GM21515 (cell line): ENCODE measurements at regions not wholly inside any gene's neighbourhood (a gene's known extent, or its start where the extent isn't known, plus 50 kb on each side); places are given as distances from the start of the nearest gene placed in this dataset.

Source experiments
- ATAC-seq: cut with Tn5 transposase; IDR thresholded peaks from one replicate; pipeline ENCODE4 v1.9.1; 2021; ENCODE audit not compliant: unreplicated experiment

DNA sequence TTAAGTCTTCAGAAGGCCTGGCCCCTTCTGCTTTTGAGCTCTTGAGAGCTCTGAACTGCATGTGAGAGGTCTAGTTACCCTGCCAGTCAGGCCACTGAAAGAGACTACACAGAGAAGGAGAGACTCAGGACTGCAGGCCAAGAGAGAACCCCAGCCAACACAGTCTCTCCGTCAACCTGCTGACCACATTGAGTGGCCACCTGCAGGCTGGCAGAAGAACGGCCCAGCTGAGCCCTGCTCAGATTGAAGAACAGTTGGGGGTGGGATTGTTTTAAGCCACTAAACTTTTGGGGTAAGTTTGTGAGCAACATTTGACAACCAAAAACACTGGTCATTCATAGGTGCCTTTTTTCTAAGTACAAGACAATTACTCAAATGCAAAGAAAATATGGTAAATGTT is 273.5 kb upstream of the CCDC54 start:
- no peak for ATAC-seq

DNA sequence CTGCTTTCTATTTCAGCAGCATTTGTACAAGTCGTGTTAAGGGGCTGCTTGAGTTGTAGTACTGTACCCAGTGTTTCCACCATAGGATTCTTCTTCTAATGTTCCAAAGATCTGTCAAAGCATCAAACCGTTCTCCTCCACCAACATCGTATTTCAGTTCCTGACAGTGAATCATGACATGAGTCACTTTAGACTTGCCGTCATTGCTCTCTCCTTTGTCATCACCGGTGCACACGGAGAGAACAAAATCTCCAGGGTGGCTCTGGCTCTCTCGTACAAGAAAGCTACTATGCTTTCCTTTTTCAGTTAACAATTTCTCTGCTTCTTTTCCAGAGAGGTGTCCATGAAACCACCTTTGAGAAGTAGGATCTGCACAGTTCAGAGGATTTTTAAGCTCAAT is 270.9 kb upstream of the CCDC54 start:
- no peak for ATAC-seq

DNA sequence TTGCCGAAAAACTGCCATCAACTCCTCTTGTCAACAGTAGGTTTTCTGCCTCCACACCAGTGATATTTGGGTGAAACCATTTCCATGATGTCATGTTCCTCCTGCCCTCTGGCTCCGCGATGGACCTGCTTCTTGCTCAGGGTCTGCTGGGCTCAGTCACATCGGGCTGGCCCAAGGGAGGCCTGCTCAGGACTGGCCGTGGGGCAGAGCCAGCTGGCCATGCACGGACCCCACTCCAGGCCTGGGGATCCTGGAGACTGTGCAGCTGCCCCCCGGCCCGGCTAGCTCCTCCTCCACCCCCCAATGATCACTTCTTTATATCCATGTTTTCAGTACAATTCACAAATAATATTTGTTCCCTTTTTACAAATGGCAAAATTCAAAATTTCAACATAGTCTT is 270.3 kb upstream of the CCDC54 start:
- ATAC-seq, result no peak

DNA sequence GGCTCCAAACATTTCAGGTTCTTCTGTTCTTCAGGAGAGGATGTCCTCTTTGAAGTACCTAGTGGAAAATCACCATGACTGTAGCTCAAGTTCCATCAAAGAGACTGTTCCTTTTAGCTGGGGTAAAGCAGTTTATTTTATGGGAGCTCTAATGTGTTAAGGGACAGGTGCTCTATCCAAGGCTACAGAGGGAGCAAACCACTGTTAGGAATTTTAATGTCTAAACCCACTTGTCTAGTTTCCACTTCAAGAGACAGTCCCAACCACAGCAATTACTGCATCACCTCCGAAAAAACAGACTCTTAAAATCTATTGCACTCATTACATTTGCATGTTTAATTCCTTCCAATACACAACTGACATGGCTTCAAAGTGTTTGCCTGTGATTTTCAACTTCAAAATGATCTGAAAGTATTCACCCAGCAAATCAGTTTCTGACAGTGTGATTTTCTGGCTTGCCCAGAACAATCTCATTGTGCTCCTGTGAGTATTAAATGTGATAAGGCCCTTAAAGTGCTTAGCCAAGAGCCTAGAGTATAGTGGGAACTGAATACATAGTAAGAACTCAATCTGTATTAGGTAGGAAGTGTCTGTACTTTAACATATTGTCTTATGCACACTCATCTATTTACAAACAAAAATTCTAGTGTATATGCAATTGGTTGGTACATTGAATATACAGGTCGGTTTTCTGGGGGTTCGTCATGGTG is 266.5 kb upstream of the CCDC54 start:
- no peak for ATAC-seq

DNA sequence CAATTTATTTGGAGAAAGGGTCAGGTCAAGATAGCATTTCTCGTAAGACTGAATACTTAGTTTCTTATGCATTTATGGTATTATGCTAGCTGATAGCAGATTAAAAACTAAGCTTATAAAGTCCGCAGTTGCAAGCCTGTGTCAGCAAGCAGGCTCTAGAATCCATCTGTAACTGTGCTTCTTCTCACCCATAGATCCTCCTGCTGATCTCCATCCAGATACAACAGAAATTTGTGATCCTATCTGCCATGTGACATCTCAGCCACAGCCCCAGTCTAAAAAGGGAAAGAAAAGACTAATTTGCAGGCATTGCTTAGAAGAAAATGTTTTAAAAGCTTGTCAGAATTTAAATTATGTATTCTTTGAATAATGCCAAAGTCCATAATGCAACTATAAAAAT is 265.4 kb upstream of the CCDC54 start:
- no peak for ATAC-seq

DNA sequence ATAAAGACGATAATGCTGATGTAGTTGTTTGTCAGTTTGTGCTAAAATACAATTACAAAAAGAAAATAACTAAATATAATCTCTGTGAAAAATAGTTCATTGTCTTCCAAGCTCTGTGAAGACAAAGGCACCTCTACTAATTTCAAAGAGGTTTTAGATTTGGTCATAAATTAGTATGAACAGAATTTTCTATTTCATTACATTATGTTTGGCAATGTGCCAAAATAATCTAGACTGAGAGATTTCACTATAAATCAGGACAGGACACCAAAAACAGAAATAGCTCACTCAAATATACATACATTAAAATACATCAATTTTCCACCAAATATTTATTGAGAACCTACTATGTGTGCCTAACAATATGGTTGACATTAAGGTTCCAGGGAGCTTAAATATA is 264.9 kb upstream of the CCDC54 start:
- ATAC-seq, result no peak

DNA sequence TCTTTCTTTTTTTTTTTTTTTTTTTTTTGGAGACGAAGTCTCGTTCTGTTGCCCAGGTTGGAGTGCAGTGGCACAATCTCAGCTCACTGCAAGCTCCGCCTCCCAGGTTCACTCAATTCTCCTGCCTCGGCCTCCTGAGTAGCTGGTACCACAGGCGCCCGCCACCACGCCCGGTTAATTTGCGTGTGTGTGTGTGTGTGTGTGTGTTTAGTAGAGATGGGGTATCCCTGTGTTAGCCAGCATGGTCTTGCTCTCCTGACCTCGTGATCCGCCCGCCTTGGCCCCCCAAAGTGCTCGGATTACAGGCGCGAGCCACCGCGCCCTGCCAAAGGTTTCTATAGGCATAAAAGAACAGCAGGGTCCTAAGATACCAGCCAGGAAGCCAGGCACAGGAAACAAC is 261.0 kb upstream of the CCDC54 start:
- ATAC-seq, result no peak

DNA sequence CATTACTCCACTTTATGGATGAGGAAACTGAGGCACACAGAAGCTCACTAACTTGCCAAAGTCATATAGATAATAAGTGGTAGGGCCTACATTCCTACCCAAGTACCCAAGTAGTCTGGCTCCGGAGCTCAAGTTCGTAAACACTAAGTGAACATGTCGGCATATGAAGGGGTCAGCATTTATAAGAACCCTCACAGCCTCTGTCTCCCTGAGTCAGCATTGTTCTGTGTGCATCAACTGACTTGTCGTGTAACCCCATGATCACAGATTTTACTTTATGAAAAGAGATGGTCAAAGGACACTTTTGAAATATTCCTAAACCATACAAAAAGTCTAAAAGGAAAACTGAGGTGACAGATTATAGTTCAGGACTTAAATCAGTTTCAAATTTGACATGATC is 260.1 kb upstream of the CCDC54 start:
- ATAC-seq, result no peak

DNA sequence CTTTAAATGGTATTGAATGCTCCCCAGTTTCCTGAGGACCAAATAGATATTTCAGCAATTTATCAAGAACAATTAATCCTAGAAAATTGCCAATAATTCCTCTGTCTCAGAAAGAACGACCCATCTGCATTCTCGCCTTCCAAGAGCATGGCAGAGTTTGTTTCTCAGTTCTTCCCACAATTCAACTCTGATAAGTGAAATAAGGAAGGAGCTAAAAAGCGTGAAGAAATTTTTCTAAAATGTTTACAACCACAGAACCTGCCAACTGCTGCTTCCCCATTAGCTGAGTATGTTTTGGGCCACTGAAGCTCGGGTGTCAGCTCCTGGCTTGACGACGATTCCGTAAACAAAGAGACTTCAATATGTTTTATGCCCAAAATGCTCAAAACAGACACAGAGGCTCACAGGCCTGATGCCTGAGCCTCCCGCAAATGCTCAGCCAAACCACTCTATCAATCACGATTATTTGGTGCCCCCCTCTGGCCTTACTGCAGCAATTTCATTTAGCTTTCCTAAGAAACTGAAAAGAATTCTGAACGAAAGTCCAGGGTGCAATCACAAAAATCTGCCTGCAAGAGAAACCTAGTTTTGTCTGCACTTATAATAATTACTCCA is 259.2 kb upstream of the CCDC54 start:
- ATAC-seq, result no peak

DNA sequence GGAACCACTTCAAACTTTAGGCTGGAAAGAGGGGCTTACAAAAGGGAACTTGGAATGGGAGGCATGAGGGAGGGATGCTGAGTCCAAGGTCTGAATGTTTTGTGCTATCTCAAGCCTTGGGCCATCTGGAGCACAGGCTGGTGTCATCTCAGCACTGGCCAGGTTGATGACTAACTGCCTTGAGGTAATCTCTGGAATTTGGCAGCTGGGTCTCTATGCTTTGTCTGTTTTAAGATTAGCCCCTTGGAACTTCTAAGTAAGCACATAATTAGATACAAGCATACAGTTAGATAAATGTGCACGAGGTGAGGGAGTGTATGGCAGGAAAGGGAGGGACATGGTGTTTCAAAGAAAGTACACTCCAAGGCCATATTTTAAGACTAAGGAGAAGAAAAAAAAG is 252.4 kb upstream of the CCDC54 start:
- ATAC-seq, result no peak

DNA sequence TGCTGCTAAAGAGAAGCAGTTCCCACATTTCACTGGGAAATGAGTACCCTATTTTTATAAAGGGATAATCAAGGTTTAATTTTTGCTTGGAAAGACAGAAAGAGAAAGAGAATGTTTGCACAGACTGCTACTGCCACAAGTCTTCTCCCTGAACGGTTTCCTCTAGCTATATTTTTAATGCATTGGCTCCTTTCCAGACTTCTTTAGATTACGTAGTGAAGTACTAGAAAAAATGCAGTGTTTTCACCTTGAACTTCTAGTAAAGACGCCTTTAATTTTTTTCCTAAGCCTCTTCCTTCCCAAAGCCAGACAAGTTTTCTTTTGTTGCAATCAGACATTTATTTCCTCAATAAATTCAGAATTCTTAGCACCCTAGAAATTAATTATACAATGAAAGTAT is 248.3 kb upstream of the CCDC54 start:
- no peak for ATAC-seq

DNA sequence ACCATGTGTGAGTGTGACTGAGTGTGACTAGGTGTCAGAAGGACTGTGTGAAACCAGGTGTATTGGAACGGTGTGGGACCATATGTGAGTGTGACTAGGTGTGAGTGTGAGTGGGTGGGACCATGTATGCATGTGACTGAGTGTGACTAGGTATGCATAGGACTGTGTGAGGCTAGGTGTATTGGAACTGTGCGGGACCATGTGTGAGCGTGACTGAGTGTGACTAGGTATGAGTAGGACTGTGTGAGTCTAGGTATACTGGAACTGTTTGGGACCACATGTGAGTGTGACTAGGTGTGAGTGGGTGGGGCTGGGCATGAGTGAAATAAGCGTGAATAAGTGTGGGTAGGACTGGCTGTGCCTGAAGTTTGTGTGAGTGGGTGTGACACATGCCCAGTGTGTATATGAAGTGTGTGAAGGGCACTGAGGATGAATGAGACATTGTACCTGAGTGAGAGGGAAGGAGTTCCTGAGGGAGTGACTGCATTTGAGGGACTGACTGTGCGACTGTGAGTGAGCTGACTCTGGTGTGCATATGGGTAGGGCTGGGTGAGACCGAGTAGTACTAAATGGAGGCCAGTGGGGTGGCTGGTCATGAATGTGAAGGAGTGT is 247.0 kb upstream of the CCDC54 start:
- no peak for ATAC-seq

DNA sequence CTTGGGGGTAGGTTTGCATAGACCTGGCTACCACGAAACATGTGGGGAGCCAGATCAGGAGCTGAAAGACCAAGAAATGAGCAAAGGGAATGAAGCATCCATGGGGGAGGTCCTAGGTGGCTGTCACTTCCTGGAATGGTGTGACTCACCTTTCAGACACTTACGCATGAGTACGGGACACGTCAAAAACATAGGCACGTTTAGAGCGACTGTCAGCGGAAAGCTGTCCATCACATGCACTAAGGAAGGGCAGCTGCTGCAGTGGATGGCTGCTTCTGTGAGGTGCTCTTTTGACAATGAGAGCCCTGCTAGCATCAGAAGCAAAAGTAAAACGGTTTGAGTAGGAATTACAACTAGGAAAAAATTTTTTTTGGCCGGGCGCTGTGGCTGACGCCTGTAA is 244.6 kb upstream of the CCDC54 start:
- ATAC-seq, result no peak

DNA sequence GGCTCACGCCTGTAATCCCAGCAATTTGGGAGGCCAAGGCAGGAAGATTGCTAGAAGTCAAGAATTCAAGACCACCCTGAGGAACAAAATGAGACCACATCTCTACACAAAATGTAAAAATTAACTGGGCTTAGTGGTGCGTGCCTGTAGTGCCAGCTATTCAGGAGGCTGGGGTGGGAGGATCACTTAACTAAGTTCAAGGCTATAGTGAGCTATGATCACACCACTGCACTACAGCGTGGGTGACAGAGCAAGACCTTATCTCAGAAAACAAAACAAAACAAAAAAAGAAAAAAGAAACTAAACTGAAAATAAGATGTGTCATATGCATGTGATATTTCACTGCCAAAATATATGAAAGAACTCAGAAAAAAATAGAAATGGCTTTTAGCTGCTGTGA is 243.3 kb upstream of the CCDC54 start:
- ATAC-seq, result no peak

DNA sequence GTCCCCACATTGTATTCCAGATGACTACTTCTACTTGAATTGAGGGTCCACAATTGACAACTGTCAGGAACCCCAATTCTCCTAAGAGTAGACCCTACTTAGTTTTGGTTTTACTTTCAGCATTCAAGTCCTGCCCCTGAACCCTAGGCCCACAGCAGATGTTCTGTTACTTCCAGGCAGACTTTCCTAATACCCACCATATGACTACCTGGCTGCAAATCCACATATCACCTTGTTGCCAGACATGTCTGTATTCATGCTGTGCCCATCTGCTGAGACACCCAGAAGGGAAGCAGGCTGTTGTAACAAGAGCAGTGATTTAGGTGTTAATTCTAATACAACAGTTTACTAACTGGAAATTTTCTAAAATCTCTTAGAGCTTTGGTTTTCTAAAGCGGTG is 235.1 kb upstream of the CCDC54 start:
- no peak for ATAC-seq

DNA sequence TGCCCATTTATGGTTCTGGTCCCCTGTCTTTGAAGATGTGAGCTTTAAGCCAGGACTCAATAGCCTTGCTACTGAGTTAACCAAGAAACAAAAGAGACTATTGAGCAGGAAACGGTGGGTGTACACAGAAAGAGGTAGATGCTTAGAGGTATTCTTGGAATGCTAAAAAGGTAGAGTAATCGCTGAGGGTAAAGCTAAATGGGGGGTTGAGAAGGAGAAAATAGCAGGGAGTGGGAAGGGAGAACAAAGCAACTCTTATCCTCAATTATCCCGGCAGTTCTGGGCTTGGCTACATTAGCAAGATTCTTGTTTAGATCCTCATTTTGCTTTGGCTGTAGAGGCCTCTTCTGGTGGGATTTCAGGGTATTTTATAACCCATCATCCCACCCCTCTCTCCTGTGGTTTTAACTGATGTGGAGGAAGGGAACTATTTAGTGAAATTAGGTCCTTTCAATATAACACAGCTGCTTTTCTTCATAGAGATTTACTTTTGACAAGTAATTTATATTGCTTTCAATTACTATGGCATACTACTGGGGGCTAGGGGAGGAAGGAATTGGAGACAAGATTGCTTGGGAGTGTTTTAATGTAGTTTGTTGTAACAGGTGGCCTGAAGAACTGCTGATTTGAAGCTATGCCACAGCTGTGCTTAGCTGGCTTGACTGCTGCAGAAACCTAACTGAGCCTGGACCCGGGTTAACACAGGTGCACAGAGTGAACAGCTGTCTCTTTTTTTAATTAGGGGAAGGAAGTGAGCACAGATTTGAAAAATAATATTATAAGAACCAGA is 234.3 kb upstream of the CCDC54 start:
- no peak for ATAC-seq

DNA sequence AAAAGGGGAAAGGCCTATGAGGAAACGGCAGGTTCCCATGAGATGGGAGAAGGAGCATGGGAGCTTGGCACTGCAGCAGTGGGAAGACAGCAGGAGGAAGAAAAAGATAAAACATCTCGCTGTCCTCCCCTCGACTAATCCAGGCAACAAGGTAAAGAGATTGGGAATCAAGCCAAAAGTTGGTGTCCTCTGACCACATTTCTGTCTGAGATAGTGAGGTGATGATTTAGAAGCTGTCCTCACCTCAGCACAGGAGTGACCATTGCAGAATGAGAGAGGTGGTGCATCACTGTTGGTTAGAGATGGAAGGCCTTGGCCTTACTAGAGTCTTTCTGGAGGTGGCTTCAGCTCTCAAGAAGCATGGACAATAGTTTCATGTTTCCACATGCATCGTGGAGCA is 226.6 kb upstream of the CCDC54 start:
- no peak for ATAC-seq

DNA sequence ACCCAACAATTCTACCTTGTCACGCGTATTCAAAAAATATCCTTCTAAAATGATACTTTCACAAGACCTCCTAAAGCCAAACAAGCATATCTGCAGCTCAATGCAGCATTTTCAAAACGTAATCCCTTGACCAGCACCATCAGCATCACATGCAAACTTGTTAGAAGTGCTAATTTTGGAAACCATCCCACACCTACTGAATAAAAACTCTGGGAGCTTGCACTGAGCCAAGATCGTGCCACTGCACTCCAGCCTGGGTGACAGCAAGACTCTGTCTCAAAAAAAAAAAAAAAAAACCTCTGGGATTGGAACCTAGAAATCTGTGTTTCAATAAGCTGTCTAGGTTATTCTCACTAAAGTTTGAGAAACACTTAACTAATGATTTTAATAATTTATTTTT is 223.3 kb upstream of the CCDC54 start:
- no peak for ATAC-seq

DNA sequence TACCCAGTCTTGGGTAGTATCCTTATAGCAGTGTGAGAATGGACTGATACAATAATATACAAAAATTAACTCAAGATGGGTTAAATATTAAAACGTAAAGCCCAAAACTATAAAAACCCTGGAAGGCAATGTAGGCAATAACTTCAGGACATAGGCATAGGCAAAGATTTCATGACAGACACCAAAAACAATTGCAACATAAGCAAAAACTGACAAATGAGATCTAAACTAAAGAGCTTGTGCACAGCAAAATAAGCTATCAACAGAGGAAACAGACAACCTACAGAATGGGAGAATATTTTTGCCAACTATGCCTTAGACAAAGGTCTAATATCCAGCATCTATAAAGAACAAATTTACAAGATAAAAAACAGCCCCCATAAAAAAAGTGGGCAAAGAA is 204.8 kb upstream of the CCDC54 start:
- no peak for ATAC-seq

DNA sequence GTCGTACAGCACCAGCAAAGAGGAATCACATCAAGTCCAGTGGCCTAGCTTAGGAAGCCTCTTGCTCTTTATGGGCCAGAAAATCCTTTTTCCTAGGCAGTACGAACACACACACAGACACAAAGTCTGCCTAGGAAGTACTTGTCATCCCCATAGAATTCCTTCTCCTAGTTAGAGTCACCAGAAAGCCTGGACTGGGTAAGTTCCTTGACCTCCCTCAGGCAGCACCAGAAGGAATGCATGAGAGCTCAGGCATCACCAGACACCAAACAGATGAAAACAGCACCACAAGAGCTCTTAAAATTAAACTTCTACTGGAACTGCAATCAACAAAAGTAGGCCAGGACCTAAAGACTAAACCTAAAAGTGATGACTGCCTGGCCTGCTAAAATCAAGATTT is 192.9 kb upstream of the CCDC54 start:
- ATAC-seq, result no peak

DNA sequence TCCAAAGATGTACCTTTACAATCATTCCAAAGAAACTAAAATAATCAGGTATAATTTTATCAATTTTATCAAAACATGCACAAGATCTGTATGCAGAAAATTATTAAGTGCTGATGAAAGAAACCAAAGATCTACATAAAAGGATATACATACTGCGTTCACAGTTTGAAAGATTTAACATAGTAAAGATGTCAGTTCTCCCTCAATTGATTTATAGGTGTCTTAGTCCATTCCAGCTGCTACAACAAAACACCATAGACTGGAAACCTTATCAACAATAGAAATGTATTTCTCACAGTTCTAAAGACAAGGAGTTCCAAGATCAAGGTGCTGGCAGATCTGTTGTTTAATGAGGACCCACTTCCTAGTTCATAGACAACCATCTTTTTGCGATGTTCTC is 189.0 kb upstream of the CCDC54 start:
- no peak for ATAC-seq
